Breast epithelium (tissue), 3 donors: ENCODE measurements at regions not wholly inside any gene's neighbourhood (a gene's known extent, or its start where the extent isn't known, plus 50 kb on each side); places are given as distances from the start of the nearest gene placed in this dataset.

Source experiments
- CTCF ChIP-seq, 3 donors: fragments of 450-650 bp; IDR thresholded peaks; one replicate each; pipeline ENCODE4 v1.5.1; 2016 to 2017; ENCODE audit warnings: antibody characterized with exemption in 3 of 3, mild to moderate bottlenecking in 3 of 3, moderate library complexity in 3 of 3
- POLR2A ChIP-seq: fragments of 450-650 bp; IDR thresholded peaks from one replicate; pipeline ENCODE4 v1.6.1; 2016; ENCODE audit warnings: antibody characterized with exemption, mild to moderate bottlenecking, moderate library complexity
- POLR2AphosphoS5 ChIP-seq, 3 donors: sonication (generic); formaldehyde crosslinking; IDR thresholded peaks; one replicate each; pipeline ENCODE4 v1.6.1; 2017; ENCODE audit warnings: antibody characterized with exemption in 3 of 3

DNA sequence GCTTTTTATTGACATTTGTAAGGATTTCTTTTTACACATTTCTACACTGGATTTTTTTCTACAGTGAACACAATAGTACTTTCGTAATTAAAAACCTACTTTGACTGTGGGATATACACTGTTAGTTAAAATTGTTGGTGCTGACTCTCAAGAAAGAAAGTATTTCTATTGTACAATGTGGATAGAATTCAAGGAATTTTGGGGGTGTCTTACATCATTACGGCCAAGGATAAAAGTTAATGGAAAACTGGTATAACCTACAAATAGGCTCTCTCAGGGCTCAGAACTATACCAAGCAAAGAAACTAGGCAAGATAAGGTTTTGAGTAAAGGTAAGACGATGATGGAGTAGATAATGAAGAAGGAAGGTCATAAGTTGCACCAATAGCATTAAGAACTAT is 198.4 kb upstream of the PARD3B start:
- TF ChIP-seq POLR2AphosphoS5 (IDR thresholded peaks at IDR 0.05) (no peak), CTCF (IDR thresholded peaks at IDR 0.05) (no peak), POLR2A (no peak)
